Endothelial cell of umbilical vein (primary cell): ENCODE measurements at regions not wholly inside any gene's neighbourhood (a gene's known extent, or its start where the extent isn't known, plus 50 kb on each side); places are given as distances from the start of the nearest gene placed in this dataset.

Experiments
- BruUV-seq: library from RNA; stranded (reverse); fragments of 400-500 nt; replicated peaks from 2 replicates; lab custom pipeline; 2021; lab: Mats Ljungman, UMichigan
- CTCF ChIA-PET: fragments of 300-600, 350-600 bp; sonication (Branson Sonifier 250); formaldehyde crosslinking; loops from one replicate; lab custom pipeline; 2021; ENCODE audit warnings: antibody characterized with exemption, inconsistent platforms; lab: Charles Lee
- POLR2A ChIA-PET: fragments of 300-600, 350-600 bp; sonication (Branson Sonifier 250); formaldehyde crosslinking; loops from one replicate; lab custom pipeline; 2021; ENCODE audit warnings: antibody characterized with exemption, inconsistent platforms; lab: Charles Lee
- DNase-seq: peaks from one replicate; pipeline ENCODE4 v3.0.0-alpha.2; 2011; ENCODE audit warnings: low read depth, low spot score
- FAIRE-seq: peaks from 2 replicates; lab custom pipeline; 2011; peaks lifted over from hg19 to GRCh38; lab: Jason Lieb, UNC
- H2AFZ ChIP-seq: 2 replicates; pipeline ENCODE4 v1.6.0; 2012; ENCODE audit warnings: low read depth, low read length, control low read depth, inconsistent platforms
- H3K27ac ChIP-seq: 2 replicates; pipeline ENCODE4 v1.5.1; 2011; ENCODE audit warnings: low read depth, mild to moderate bottlenecking, control low read depth, low read length, moderate library complexity; ENCODE audit not compliant: insufficient read depth
- H3K27me3 ChIP-seq, 2 experiments: 2 replicates each; pipeline versions ENCODE4 v1.6.0 to v1.6.1; 2011; ENCODE audit warnings: low read length in 2 of 2, mixed read lengths in 1 of 2; ENCODE audit not compliant: control insufficient read depth in 2 of 2, insufficient read depth in 2 of 2
- H3K36me3 ChIP-seq, 2 experiments: 2 replicates in 1 of 2; 3 replicates in 1 of 2; pipeline ENCODE4 v1.5.1; 2011; ENCODE audit warnings: low read length in 2 of 2, mild to moderate bottlenecking in 1 of 2, moderate library complexity in 1 of 2; ENCODE audit not compliant: control insufficient read depth in 2 of 2, insufficient read depth in 2 of 2; ENCODE audit errors: extremely low read depth in 1 of 2
- H3K4me1 ChIP-seq: 3 replicates; pipeline ENCODE4 v1.5.1; 2011; ENCODE audit warnings: mild to moderate bottlenecking, low read length; ENCODE audit not compliant: control insufficient read depth, insufficient read depth; ENCODE audit errors: extremely low read depth
- H3K4me2 ChIP-seq: 2 replicates; pipeline ENCODE4 v1.6.1; 2011; ENCODE audit warnings: low read length, control low read depth, mixed read lengths; ENCODE audit not compliant: insufficient read depth
- H3K4me3 ChIP-seq, 3 experiments: fragments of 200-600 bp in 1 of 3; sonication (generic), shearing (Covaris generic) in 1 of 3; replicated peaks in 1 of 3; 2 replicates each; pipeline ENCODE4 v1.5.1; 2011 to 2016; ENCODE audit warnings: control low read depth in 3 of 3, low read length in 3 of 3, mild to moderate bottlenecking in 2 of 3, inconsistent platforms in 1 of 3, low read depth in 1 of 3, moderate library complexity in 1 of 3; ENCODE audit not compliant: insufficient read depth in 1 of 3
- H3K79me2 ChIP-seq: 2 replicates; pipeline ENCODE4 v1.6.0; 2012; ENCODE audit warnings: low read length, inconsistent platforms; ENCODE audit not compliant: control insufficient read depth, insufficient read depth
- H3K9ac ChIP-seq: replicated peaks from 2 replicates; pipeline ENCODE3; 2011; ENCODE audit warnings: low read length, control low read depth; ENCODE audit not compliant: insufficient read depth; ENCODE audit errors: extremely low read depth
- H3K9me1 ChIP-seq: replicated peaks from 3 replicates; pipeline ENCODE4 v1.6.0; 2011; ENCODE audit warnings: mild to moderate bottlenecking, low read length; ENCODE audit not compliant: control insufficient read depth, insufficient read depth; ENCODE audit errors: extremely low read depth
- H3K9me3 ChIP-seq: replicated peaks from 2 replicates; pipeline ENCODE4 v1.5.1; 2012; ENCODE audit warnings: low read length, inconsistent platforms; ENCODE audit not compliant: control insufficient read depth, insufficient read depth
- H4K20me1 ChIP-seq: replicated peaks from 2 replicates; pipeline ENCODE3; 2011; ENCODE audit warnings: mild to moderate bottlenecking, low read length; ENCODE audit not compliant: control insufficient read depth, insufficient read depth; ENCODE audit errors: extremely low read depth
- CTCF ChIP-seq, 2 donors: IDR thresholded peaks; 1 replicate in 1 of 2; 2 replicates in 1 of 2; pipeline ENCODE4 v1.5.1; 2011; ENCODE audit warnings: low read length in 2 of 2, mild to moderate bottlenecking in 2 of 2, moderate library complexity in 2 of 2, control low read depth in 1 of 2, inconsistent platforms in 1 of 2, low read depth in 1 of 2; ENCODE audit not compliant: insufficient read depth in 1 of 2; ENCODE audit errors: extremely low read depth in 1 of 2
- EZH2 ChIP-seq: IDR thresholded peaks from 2 replicates; pipeline ENCODE4 v1.6.1; 2012; ENCODE audit warnings: borderline replicate concordance, low read depth, mild to moderate bottlenecking, moderate library complexity, low read length, inconsistent platforms; ENCODE audit not compliant: severe bottlenecking
- FOS ChIP-seq: IDR thresholded peaks from 2 replicates; pipeline ENCODE4 v1.6.1; 2011; ENCODE audit warnings: mild to moderate bottlenecking, low read length, moderate library complexity, borderline replicate concordance; ENCODE audit not compliant: insufficient read depth
- GATA2 ChIP-seq: IDR thresholded peaks from 2 replicates; pipeline ENCODE4 v1.7.0; 2011; ENCODE audit warnings: low read depth, mild to moderate bottlenecking, moderate library complexity, mixed read lengths, low read length; ENCODE audit not compliant: insufficient read length, insufficient read depth
- JUN ChIP-seq: IDR thresholded peaks from 2 replicates; pipeline ENCODE4 v1.6.1; 2011; ENCODE audit warnings: borderline replicate concordance, low read depth; ENCODE audit not compliant: insufficient read length, insufficient read depth
- MAX ChIP-seq: IDR thresholded peaks from 2 replicates; pipeline ENCODE4 v1.6.1; 2011; ENCODE audit not compliant: insufficient read depth, insufficient read length
- MYC ChIP-seq: IDR thresholded peaks from one replicate; pipeline ENCODE4 v1.6.1; 2011; ENCODE audit warnings: mild to moderate bottlenecking, low read depth, low read length
- POLR2A ChIP-seq: IDR thresholded peaks from 2 replicates; pipeline ENCODE4 v1.6.1; 2012; ENCODE audit warnings: low read depth, mild to moderate bottlenecking, control low read depth, low read length
- POLR2AphosphoS5 ChIP-seq: IDR thresholded peaks from 2 replicates; pipeline ENCODE4 v1.6.1; 2012; ENCODE audit warnings: low read depth, mild to moderate bottlenecking, control low read depth, low read length, moderate library complexity; ENCODE audit not compliant: insufficient read depth
- dilution Hi-C: fragments of 300-500 bp; cut with MboI; formaldehyde crosslinking; loops from one replicate; pipeline ENCODE4 v1.15.0; 2019; ENCODE audit warnings: low sequenced_read_pairs; ENCODE audit not compliant: extremely low pct_ligation_motif_present
- intact Hi-C: fragments of 100-400 bp; cut with micrococcal nuclease; formaldehyde crosslinking; loops from one replicate; pipeline ENCODE4 v1.10.0; 2022

GRCh38 chr11:116343270-116343669 is 429.5 kb downstream of the BUD13 start:
- H3K79me2 ChIP-seq = no peaks in the 10 kb centered on the region
- POLR2A ChIA-PET = no interaction called here
- CTCF ChIA-PET = no interaction called here

More at GRCh38 chr11:116343270-116343669, 429.5 kb downstream of the BUD13 start:
- H3K4me2 ChIP-seq = no peak overlapping the region
- intact Hi-C loops (no loop called here), dilution Hi-C loops (no loop called here)
- no peak overlapping the region for H2AFZ ChIP-seq
- TF ChIP-seq MAX = no peak
- TF ChIP-seq EZH2 = no peak
- no peak for TF ChIP-seq FOS
- TF ChIP-seq JUN = no peak
- TF ChIP-seq POLR2AphosphoS5 = no peak
- TF ChIP-seq POLR2A = no peak
- no peak for TF ChIP-seq GATA2
- TF ChIP-seq MYC = no peak
- TF ChIP-seq CTCF (IDR thresholded peaks at IDR 0.05; ENCODE audit: extremely low read depth in 1 of 2, insufficient read depth in 1 of 2, low read depth in 1 of 2, low read length in 2 of 2) = no peak
- H3K9me1 ChIP-seq = no peaks in the 10 kb centered on the region
- no TSS peak for BruUV-seq
- no peaks in the 10 kb centered on the region for H4K20me1 ChIP-seq
- H3K9me3 ChIP-seq = no peaks in the 10 kb centered on the region
- H3K4me3 ChIP-seq = no peak overlapping the region
- H3K27me3 ChIP-seq = peaks cover 0 to 3% of the 10 kb centered on the region in 2 experiments
- FAIRE-seq (no peak), DNase-seq (no peak)
- no peak overlapping the region for H3K9ac ChIP-seq
- H3K4me1 ChIP-seq = peaks cover 2% of the 10 kb centered on the region
- no peak overlapping the region for H3K27ac ChIP-seq
- H3K36me3 ChIP-seq = no peaks in the 10 kb centered on the region
